ENCODE measurements at regions not wholly inside any gene's neighbourhood (a gene's known extent, or its start where the extent isn't known, plus 50 kb on each side); places are given as distances from the start of the nearest gene placed in this dataset.

DNA sequence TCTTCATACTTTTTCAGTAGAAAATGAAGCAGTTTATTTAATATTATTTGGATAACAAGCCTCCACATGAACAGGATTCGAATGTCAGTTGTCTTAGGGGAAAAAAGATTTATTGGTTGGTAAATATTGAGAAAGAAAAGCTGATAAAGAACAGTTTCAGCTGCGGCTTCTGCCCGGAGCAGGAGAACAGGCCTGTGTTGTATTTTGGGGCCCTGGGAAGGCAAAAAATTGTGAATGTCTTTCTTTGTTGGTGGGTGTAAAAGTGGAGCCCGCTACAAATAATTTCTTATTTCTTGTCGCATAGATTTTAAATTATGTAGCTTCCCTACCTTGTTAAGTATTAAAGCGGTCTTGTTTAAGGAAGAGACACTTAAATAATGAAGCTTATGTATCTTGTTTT is 90.5 kb upstream of the PAX1 start:
- WGBS (ENCODE audit: insufficient coverage, insufficient replicate concordance, low lambda C conversion rate, missing lambda C conversion rate) = 66% methylated on average over 6 of the region's 6 CpGs

More for the DNA sequence above, 90.5 kb upstream of the PAX1 start:
- no peak for ATAC-seq
- Histone ChIP-seq H3K4me3 (no peak overlapping the region), H3K36me3 (ENCODE audit: control insufficient read depth in 2 of 2, insufficient read depth in 2 of 2, low read length in 1 of 2) (no peaks in the 10 kb centered on the region), H3K4me2 (ENCODE audit: control insufficient read depth, insufficient read depth) (no peak overlapping the region), H3K27ac (ENCODE audit: control insufficient read depth, insufficient read depth) (no peak overlapping the region), H3K9ac (ENCODE audit: control insufficient read depth, insufficient read depth, low read length) (no peak overlapping the region), H3K27me3 (replicated peaks in 1 of 2; ENCODE audit: control insufficient read depth in 2 of 2, insufficient read depth in 2 of 2, low read length in 1 of 2) (no peaks in the 10 kb centered on the region), H4K20me1 (ENCODE audit: control insufficient read depth, insufficient read depth) (no peaks in the 10 kb centered on the region), H2AFZ (ENCODE audit: control insufficient read depth, low read depth, low read length) (no peak overlapping the region), H3K4me1 (ENCODE audit: control insufficient read depth, insufficient read depth, low read length) (no peaks in the 10 kb centered on the region), H3K9me3 (replicated peaks; ENCODE audit: control insufficient read depth, insufficient read depth, low read length) (no peaks in the 10 kb centered on the region), H3K79me2 (ENCODE audit: control insufficient read depth, insufficient read depth, low read length) (no peaks in the 10 kb centered on the region)
- CTCF ChIA-PET = interaction anchor here (0.6 to 3.5 kb wide), 38 partner anchors 8 to 778 kb away, joined by 3 to 48 read pairs (median 5); no protein-coding TSS in a partner anchor
- in situ Hi-C loops (cut with MboI) (no loop called here), intact Hi-C loops (cut with micrococcal nuclease; ENCODE audit: unreplicated experiment) (loop anchor here (1.0 to 5.0 kb wide), 3 partner anchors 87 to 753 kb away; no protein-coding TSS in a partner anchor)
- POLR2A ChIA-PET = interaction anchor here (1.0 to 1.1 kb wide), 2 partner anchors 36 to 86 kb away, joined by 3 read pairs; no protein-coding TSS in a partner anchor
- FAIRE-seq = no peak
- DNase-seq (ENCODE audit: low read depth, low spot score) = no peak
- no TSS peak for BruUV-seq (replicated peaks)
- RAD21 ChIA-PET (ENCODE audit: unreplicated experiment) = interaction anchor here (0.8 to 2.8 kb wide), 11 partner anchors 14 to 566 kb away, joined by 3 to 24 read pairs (median 4); no protein-coding TSS in a partner anchor
- TF ChIP-seq NRF1 (conservative IDR thresholded peaks at IDR 0.05; ENCODE audit: low read depth, low read length) (no peak), SREBF2 (IDR thresholded peaks at IDR 0.05; ENCODE audit: low read length) (no peak), CTCF (IDR thresholded peaks at IDR 0.05 in 2 of 3, conservative IDR thresholded peaks at IDR 0.05 in 1 of 3; ENCODE audit: control insufficient read depth in 2 of 3, extremely low read depth in 1 of 3, insufficient read depth in 1 of 3, low read depth in 3 of 3, low read length in 3 of 3) (no peak)
- SMC1A ChIA-PET (ENCODE audit: uncharacterized antibody, unreplicated experiment) = interaction anchor here (0.9 to 3.3 kb wide), 11 partner anchors 18 to 379 kb away, joined by 3 to 19 read pairs (median 4); no protein-coding TSS in a partner anchor

Data from GM12878 (cell line).